Stimulated activated CD8-positive, alpha-beta memory T cell treated with anti-CD3 and anti-CD28 coated beads, Interleukin-12 subunit alpha, Interleukin-12 subunit beta, amount 100 ng/mL, for 1 hour (primary cell): ENCODE measurements at regions not wholly inside any gene's neighbourhood (a gene's known extent, or its start where the extent isn't known, plus 50 kb on each side); places are given as distances from the start of the nearest gene placed in this dataset.

Experiments used
- DNase-seq: peaks from one replicate; pipeline ENCODE4 v3.0.0-alpha.2; 2020; ENCODE audit warnings: low read depth

DNA sequence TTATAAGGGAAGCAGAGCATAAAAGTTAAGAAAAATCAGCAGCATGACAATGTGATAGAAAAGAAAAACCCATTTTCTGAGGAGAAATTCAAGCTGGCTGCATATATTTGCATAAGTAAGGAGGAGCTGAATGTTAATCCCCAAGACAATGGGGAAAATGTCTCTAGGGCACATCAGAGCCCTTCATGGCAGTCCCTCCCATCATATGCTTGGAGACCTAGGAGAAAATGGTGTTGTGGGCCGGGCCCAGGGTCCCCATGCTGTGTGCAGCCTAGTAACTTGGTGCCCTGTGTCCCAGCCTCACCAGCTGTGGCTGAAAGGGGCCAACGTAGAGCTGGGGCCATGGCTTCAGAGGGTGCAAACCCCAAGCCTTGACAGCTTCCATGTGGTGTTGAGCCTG, 100.6 kb upstream of the PLPPR4 start:
- DNase-seq: no peak

DNA sequence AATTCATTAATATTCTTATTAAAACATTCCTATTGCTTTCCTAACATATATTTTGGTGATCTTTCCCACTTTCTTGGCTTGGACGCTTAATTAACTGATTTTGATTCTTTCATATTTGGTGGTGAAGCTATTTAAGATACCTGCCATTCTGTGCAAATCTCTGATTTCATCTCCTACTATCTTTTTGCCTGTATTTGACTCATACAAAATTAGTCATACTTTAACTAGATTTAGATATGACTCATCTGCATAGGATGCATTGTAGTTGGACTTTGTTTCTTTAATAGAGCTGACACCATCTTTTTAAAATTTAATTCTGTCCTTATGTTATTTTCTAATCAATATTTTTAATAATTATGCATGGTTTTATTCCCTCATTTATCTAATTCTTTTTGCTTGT, 93.8 kb upstream of the PLPPR4 start:
- DNase-seq: no peak

DNA sequence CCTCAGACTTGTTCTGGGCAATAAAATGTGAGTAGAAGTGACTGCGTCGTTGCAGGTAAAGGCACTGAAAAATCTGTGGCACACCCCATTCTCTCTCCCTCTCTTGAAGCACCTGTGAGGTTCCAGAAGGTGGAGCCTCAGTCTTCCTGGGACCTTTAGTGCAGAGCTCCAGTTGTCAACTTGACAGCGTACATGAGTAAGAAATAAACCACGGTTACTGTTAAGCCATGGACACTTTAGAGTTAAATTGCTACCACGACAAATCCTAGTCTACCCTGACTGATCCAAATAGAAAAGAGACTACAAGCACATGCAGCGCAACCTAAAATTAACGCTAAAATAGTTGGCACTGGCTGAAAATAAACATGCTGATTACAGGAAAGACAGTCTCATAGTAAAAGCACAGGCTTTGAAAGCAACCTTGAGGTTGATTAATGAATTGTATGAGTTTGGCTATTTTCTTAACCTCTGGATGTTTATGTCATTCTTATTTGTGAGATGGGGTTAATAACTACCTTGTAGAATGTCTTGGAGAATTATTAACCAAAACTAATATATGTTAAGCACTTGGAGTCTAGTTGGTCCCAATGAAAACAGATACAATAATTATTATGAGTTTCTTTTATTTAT, 93.0 kb upstream of the PLPPR4 start:
- no peak for DNase-seq

DNA sequence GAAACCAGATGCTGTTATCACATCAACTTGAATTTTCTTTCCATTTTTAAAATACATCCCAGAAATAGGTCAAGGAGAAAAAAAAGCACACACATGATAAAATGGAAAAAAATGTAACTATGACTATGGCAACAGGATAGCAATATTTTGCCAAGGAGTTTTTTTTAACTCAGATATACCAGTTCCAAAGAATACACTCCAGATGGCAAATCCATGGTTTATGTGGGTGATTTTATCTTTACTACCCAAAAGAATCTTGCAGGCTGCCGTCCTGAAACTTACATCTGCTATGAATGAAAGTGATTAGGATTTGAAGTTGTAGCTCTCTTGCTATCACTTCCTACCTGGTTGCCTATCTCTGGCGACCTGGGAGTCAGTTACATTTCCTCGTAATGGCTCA, 91.0 kb upstream of the PLPPR4 start:
- no peak for DNase-seq

DNA sequence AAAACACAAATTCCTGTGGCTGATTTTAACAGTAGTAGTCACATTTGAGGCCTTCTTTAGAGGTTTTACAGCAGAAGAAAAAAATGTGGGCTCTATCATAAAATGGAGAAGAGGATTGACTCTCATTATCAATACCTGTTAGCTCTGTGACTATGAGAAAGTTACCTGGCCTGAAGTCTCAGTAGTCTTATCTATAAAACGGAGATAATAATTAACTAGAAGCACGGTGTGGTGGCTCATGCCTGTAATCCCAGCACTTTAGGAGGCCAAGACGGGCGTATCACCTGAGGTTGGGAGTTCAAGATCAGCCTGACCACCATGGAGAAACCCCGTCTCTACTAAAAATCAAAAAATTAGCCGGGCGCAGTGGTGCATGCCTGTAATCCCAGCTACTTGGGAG, 90.4 kb upstream of the PLPPR4 start:
- DNase-seq: no peak

DNA sequence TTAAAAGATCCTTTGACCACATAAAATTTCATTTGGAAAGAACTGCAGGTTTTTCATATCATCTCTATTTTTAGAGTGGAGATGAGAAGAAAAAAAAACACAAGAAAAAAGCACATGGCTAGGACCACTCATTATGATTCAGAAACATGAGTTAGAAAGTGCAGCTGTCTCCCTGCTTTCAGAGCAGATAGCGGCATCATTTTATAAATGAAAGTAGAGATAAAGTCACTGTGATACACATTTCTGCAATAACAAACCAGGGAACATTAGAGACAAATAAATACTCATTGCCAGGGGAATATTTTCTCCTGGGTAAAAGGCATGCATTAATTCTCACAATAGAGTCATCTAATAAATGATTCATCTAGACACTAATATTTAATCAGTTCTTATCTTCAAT, 87.5 kb upstream of the PLPPR4 start:
- DNase-seq: no peak

DNA sequence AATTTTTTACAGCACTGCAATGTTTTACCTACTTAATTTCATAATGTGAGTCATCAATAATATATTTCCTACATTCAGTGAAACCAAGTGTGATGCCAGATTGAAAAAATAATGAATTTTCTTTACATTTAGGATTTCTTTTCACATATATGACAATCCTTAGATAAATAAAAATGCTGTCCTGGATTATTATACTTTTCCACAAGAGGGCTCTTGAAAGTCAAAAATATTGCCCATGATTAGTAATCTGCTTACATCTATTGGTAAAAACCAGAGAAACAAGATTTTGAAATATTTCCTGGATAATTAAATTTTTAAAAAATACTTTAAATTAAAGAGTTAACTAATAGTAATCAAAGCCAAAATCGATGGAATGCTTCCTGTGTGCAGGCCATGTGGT, 86.8 kb upstream of the PLPPR4 start:
- no peak for DNase-seq

DNA sequence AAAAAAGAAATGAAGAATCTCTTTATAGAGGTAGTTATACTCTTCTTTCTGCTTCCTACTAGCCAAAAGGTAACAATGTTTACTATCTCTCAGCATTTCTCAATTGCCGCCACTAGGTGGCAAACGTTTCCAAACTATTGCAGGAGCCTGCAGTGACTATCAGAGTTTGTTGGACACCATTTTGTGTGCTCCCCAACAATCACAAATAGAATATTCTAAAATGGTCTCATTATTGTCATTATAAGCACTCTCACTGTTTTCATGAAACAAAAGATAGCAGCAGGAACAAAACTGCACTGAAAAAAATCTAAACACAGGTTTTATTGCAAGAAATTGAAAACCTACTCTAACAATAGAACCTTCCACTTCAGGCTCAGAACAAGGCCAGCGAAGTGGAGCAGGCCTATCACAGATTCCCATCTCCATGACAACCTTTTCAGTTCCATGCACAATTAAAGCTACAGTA, 83.9 kb upstream of the PLPPR4 start:
- DNase-seq: peak; percentile 48

DNA sequence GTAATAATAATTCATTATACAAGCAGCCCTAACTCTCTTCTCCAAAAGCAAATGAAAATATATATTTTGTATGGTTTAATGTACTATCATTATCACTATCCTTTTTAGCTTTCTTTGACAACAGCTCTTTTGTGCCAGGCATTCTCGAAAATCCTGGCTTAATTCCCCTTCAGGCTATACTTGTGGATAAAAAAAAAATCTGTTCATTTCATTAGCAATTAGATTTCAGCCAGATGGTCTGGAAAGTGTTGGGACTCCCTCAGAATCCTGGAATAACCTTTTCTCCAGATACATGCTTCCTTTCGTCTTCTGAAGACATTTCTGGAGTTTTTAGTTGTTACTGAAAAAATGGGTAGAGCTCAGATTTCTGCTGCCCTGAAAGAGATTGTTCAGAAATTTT, 83.4 kb upstream of the PLPPR4 start:
- DNase-seq: no peak

DNA sequence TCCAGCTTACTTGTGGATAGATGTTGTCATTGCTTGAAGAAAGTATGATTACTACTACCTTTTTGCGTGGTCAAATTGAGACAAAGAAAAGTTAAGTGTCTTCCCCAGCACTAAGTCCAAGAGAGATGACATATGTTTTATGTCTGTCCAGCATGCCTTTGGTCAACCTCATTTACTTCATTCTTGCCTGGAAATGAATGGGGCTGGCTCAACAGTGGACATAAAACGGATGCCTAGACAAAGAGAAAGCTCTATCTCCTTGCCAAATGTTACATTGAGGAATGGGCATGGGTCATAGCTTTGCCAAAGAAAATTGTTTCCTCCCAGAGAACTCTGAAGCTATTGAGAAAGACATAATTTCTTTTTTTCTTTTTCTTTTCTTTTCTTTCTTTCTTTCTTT, 82.4 kb upstream of the PLPPR4 start:
- DNase-seq: no peak

DNA sequence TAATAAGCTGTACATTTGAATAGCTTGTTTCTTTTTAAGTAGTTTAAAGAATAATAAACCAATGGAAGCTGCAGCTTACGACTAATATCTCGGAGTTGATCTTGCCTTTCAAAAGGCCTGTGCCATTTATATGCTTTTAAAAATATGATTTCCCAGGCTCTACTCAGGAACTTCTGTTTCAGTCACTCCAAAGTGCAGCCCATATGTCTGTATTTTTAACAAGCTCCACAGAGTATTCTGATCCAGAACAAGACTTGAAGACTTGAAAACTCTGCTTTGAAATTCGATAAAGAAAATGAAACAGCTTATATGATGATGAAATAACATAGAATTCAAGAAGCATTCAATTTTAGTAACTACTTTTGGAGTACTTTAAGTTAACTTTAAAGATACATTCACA, 79.1 kb upstream of the PLPPR4 start:
- no peak for DNase-seq

DNA sequence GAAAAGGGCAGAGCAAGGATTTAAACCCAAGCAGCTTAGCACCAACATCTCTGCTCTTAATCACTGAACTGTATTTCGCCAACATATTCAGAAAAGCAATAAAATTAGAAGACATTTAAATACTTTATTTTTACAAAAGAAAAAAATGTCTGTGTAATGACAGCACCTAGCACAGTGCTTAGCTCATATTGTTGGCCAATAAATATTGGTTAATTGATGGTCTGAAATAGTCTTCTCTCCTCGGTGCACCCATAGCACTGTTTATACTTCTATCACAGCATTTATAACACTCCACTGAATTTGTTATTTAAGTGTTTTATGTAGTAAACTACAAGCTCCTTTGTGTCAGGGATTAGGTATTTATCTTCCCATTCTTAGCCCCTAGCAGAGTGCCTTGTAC, 70.9 kb upstream of the PLPPR4 start:
- no peak for DNase-seq

DNA sequence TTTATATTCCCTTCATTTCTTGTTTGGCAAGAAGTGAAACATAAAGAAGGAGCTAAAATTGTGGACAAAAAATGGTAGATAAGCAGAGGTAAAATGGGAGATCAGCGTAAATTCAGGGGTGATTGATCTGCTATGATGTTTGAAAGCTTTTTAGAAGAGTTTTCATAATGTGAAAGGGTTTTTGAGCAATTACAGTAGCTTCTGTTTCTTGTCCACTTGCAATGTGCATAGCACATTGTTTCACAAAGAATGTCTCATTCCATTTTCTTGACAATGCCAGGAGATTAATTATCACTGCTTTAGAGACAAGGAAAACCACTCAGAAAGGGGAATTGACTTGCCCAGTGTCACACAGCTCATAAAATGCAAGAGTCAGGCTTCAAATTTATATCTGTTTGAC, 65.9 kb upstream of the PLPPR4 start:
- DNase-seq: no peak

DNA sequence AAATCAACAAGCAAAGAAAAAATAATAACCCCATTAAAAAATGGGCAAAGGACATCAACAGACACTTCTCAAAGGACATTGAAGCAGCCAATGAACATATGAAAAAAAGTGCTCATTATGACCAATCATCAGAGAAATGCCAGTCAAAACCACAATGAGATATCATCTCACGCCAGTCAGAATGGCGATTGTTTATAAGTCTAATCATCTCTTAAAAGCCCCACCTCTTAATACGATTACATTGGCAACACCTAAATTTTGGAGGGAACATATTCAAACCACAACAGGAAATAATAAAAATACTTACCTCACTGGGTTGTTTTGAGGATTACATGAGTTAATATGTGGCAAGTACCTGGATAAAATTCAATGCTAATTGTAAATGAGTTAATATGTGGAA, 57.1 kb upstream of the PLPPR4 start:
- no peak for DNase-seq
